ENCODE measurements at regions not wholly inside any gene's neighbourhood (a gene's known extent, or its start where the extent isn't known, plus 50 kb on each side); places are given as distances from the start of the nearest gene placed in this dataset.
"Not testable (repeated sequence)": the region's sequence is repeated elsewhere in the genome, so short reads cannot be mapped to it uniquely, and the experiment has no call there.

DNA sequence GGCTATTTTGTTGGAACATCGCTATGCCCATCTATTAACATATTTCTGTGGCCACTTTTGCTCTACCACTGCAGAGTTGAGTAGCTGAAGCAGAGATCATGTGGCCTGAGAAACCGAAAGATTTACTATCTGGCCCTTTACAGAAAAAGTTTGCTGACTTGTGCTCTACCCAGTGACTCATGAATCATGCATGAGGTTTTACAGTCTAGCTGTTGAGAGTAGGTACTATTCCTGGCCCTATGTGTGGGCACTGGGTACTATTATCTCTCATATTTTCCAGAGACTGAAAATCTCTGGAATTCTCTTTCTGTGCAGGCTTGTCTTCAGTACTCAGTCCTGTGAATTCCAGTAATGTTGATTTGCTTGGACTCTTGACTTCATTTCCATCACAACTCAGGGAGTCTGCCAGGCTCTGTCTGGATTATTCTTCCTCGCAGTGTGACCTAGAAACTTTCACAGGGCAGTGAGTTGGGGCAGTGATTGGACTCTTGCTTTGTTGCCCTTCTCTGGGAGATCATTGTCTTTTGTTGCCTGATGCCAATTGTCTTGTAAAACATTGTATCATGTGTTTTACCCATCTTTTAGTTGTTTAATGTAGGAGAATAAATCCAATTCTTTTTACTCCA, 121.3 kb upstream of the PRSS12 start:
- H3K9me2 ChIP-seq; POLR2A ChIA-PET; H3K36me3 ChIP-seq (replicated peaks in 1 of 2; ENCODE audit: control insufficient read depth in 1 of 2, insufficient read depth in 2 of 2, low read length in 1 of 2); H3K27ac ChIP-seq (ENCODE audit: low read depth in 2 of 2, low read length in 1 of 2); H3K9me3 ChIP-seq; H3K9ac ChIP-seq; CTCF ChIA-PET; H3K27me3 ChIP-seq (ENCODE audit: insufficient read depth); H3K4me2 ChIP-seq; H3K4me3 ChIP-seq (ENCODE audit: low read depth in 2 of 2, low read length in 1 of 2); H3K79me2 ChIP-seq (ENCODE audit: insufficient read depth); H4K20me1 ChIP-seq (ENCODE audit: insufficient read depth); H3F3A ChIP-seq (replicated peaks; ENCODE audit: insufficient read depth); DNase-seq; H3K4me1 ChIP-seq (ENCODE audit: control insufficient read depth in 1 of 2, insufficient read depth in 2 of 2, low read depth in 1 of 2, low read length in 1 of 2); H2AFZ ChIP-seq (ENCODE audit: low read depth): not testable (repeated sequence)
- TF ChIP-seq, protein P1, sequence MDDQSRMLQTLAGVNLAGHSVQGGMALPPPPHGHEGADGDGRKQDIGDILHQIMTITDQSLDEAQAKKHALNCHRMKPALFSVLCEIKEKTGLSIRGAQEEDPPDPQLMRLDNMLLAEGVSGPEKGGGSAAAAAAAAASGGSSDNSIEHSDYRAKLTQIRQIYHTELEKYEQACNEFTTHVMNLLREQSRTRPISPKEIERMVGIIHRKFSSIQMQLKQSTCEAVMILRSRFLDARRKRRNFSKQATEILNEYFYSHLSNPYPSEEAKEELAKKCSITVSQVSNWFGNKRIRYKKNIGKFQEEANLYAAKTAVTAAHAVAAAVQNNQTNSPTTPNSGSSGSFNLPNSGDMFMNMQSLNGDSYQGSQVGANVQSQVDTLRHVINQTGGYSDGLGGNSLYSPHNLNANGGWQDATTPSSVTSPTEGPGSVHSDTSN (IDR thresholded peaks at IDR 0.05) = peak; percentile 13; the same call in 1 of the 2 replicates
- WGBS (ENCODE audit: low lambda C conversion rate) = 74% methylated on average over 3 of the region's 3 CpGs

DNA sequence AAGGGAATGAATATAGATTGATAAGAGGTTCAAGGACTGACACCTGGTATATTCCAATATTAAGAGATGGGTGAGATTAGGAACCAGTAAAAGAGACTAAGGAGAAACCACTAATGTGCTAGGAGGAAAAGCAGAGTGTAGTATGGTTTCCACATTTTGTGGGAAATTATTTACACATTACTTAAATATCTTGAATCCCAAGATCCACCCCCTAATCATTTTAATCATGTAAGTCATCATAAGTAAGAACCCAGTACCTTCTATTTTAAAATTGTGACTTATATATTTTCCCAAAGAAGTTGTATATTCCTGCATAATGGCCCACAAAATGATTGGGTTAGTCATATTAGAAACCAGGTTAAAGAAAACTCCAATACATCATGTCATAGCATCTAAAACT, 122.0 kb upstream of the PRSS12 start:
- H3K4me1 ChIP-seq (ENCODE audit: control insufficient read depth in 1 of 2, insufficient read depth in 2 of 2, low read depth in 1 of 2, low read length in 1 of 2); H2AFZ ChIP-seq (ENCODE audit: low read depth); H3K4me2 ChIP-seq; DNase-seq; H3K36me3 ChIP-seq (replicated peaks in 1 of 2; ENCODE audit: control insufficient read depth in 1 of 2, insufficient read depth in 2 of 2, low read length in 1 of 2); H3F3A ChIP-seq (replicated peaks; ENCODE audit: insufficient read depth); H3K9me2 ChIP-seq; H3K9ac ChIP-seq; H3K27ac ChIP-seq (ENCODE audit: low read depth in 2 of 2, low read length in 1 of 2); POLR2A ChIA-PET; CTCF ChIA-PET; H3K79me2 ChIP-seq (ENCODE audit: insufficient read depth); H3K4me3 ChIP-seq (ENCODE audit: low read depth in 2 of 2, low read length in 1 of 2); H3K9me3 ChIP-seq; H4K20me1 ChIP-seq (ENCODE audit: insufficient read depth); H3K27me3 ChIP-seq (ENCODE audit: insufficient read depth): not testable (repeated sequence)

DNA sequence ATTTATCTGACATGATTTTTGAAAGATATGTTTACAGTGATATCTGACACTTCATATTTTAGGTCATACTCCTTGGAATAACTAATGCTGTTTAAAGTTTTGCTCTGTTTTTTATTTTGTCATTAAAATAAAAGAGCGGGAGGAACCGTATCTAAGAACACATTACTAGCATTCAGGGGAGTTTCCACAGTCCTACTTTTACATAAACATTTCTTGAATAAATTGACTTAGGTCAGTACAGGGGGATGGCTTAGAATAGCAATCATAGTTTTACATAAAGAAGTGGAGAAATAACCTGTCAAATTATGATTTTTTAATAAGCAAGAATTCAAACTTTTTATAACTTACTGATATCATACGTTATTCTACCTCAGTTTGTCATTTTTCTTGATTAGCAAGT, 123.1 kb upstream of the PRSS12 start:
- H3K9me3 ChIP-seq; H3K27ac ChIP-seq (ENCODE audit: low read depth in 2 of 2, low read length in 1 of 2); POLR2A ChIA-PET; H3K36me3 ChIP-seq (replicated peaks in 1 of 2; ENCODE audit: control insufficient read depth in 1 of 2, insufficient read depth in 2 of 2, low read length in 1 of 2); H3F3A ChIP-seq (replicated peaks; ENCODE audit: insufficient read depth); CTCF ChIA-PET; H3K9ac ChIP-seq; DNase-seq; H2AFZ ChIP-seq (ENCODE audit: low read depth); H3K4me3 ChIP-seq (ENCODE audit: low read depth in 2 of 2, low read length in 1 of 2); H4K20me1 ChIP-seq (ENCODE audit: insufficient read depth); H3K4me2 ChIP-seq; H3K27me3 ChIP-seq (ENCODE audit: insufficient read depth); H3K79me2 ChIP-seq (ENCODE audit: insufficient read depth); H3K4me1 ChIP-seq (ENCODE audit: control insufficient read depth in 1 of 2, insufficient read depth in 2 of 2, low read depth in 1 of 2, low read length in 1 of 2); H3K9me2 ChIP-seq: not testable (repeated sequence)
- WGBS (ENCODE audit: low lambda C conversion rate) = 84% methylated on average over 3 of the region's 3 CpGs

DNA sequence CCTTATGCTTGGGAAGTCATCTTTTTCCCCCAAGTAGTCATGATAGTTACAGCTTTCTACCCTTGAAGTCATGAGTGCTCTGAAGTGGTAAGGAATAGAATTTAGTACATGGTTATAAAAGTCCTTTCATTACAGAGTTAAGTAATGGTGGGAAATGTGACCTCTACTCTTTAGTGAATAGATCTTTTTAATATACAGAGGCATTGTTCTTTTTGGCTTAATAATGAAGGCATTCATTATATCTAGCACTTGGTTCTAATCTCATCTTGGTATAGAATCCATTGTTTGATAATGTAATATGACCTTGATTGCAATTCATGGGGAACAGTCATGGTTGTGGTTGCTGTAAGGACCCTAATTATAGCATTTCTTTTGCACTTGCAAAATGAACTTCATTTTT, 125.0 kb upstream of the PRSS12 start:
- POLR2A ChIA-PET; H3K9me2 ChIP-seq; H3K9me3 ChIP-seq; H3K27ac ChIP-seq (ENCODE audit: low read depth in 2 of 2, low read length in 1 of 2); CTCF ChIA-PET; H3K79me2 ChIP-seq (ENCODE audit: insufficient read depth); H2AFZ ChIP-seq (ENCODE audit: low read depth); H3K4me2 ChIP-seq; H3K36me3 ChIP-seq (replicated peaks in 1 of 2; ENCODE audit: control insufficient read depth in 1 of 2, insufficient read depth in 2 of 2, low read length in 1 of 2); H3K4me3 ChIP-seq (ENCODE audit: low read depth in 2 of 2, low read length in 1 of 2); H3K27me3 ChIP-seq (ENCODE audit: insufficient read depth); H3F3A ChIP-seq (replicated peaks; ENCODE audit: insufficient read depth); H4K20me1 ChIP-seq (ENCODE audit: insufficient read depth); H3K9ac ChIP-seq; H3K4me1 ChIP-seq (ENCODE audit: control insufficient read depth in 1 of 2, insufficient read depth in 2 of 2, low read depth in 1 of 2, low read length in 1 of 2); DNase-seq: not testable (repeated sequence)

DNA sequence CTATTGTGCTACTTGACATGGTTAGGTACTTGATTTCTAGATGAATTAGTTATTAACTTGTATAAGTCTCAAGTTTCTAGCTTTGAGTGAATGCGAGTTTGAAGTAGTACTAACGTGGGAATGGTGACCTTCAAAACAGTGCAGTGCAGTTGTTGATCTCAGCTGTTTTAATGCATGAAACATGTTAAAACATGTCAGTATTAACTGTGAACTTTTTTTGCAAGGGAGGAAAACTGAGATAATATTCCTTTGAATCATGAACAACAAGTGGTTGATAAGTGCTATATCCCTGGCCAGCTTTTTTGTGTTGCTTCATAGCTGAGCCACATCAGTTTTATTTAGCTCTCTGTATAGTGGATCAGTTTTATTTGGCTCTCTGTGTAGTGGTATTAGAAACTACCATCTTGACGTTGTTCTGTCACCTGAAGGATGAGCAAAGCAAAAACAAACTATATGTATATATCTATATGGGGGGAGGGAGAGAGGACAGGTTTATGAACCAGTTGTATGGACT, 133.1 kb upstream of the PRSS12 start:
- H3K79me2 ChIP-seq (ENCODE audit: insufficient read depth); DNase-seq; H3K27me3 ChIP-seq (ENCODE audit: insufficient read depth); H3K4me2 ChIP-seq; H3F3A ChIP-seq (replicated peaks; ENCODE audit: insufficient read depth); POLR2A ChIA-PET; H3K9me2 ChIP-seq; H3K27ac ChIP-seq (ENCODE audit: low read depth in 2 of 2, low read length in 1 of 2); H4K20me1 ChIP-seq (ENCODE audit: insufficient read depth); CTCF ChIA-PET; H3K9ac ChIP-seq; H3K4me1 ChIP-seq (ENCODE audit: control insufficient read depth in 1 of 2, insufficient read depth in 2 of 2, low read depth in 1 of 2, low read length in 1 of 2); H3K36me3 ChIP-seq (replicated peaks in 1 of 2; ENCODE audit: control insufficient read depth in 1 of 2, insufficient read depth in 2 of 2, low read length in 1 of 2); H3K9me3 ChIP-seq; H3K4me3 ChIP-seq (ENCODE audit: low read depth in 2 of 2, low read length in 1 of 2): not testable (repeated sequence)
- 61% methylated on average over 3 of the region's 3 CpGs for WGBS (ENCODE audit: low lambda C conversion rate)
- peak overlapping the region; percentile 12 for H2AFZ ChIP-seq (ENCODE audit: low read depth)

DNA sequence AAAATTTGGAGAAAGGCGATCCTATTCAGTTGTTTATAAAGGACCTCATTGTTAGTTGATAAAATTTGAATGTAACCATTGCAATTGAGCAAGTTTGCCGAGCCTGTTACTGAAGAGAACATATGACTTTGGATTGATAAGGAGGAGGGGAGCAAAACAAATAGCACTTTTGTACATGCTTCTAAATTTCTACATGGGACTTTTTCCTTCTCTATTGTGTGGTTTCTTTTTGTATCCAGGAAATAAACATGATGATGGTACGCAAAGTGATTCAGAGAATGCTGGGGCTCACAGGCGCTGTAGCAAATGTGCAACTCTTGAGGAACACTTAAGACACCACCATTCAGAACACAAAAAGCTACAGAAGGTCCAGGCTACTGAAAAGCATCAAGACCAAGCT, 140.2 kb upstream of the PRSS12 start:
- DNase-seq; H2AFZ ChIP-seq (ENCODE audit: low read depth); H3K9ac ChIP-seq; H4K20me1 ChIP-seq (ENCODE audit: insufficient read depth); H3K36me3 ChIP-seq (replicated peaks in 1 of 2; ENCODE audit: control insufficient read depth in 1 of 2, insufficient read depth in 2 of 2, low read length in 1 of 2); H3F3A ChIP-seq (replicated peaks; ENCODE audit: insufficient read depth); H3K4me2 ChIP-seq; H3K9me2 ChIP-seq; POLR2A ChIA-PET; H3K27me3 ChIP-seq (ENCODE audit: insufficient read depth); H3K9me3 ChIP-seq; H3K4me3 ChIP-seq (ENCODE audit: low read depth in 2 of 2, low read length in 1 of 2); CTCF ChIA-PET; H3K4me1 ChIP-seq (ENCODE audit: control insufficient read depth in 1 of 2, insufficient read depth in 2 of 2, low read depth in 1 of 2, low read length in 1 of 2); H3K79me2 ChIP-seq (ENCODE audit: insufficient read depth); H3K27ac ChIP-seq (ENCODE audit: low read depth in 2 of 2, low read length in 1 of 2): not testable (repeated sequence)
- 79% methylated on average over 4 of the region's 4 CpGs for WGBS (ENCODE audit: low lambda C conversion rate)

Measured in SK-N-SH (cell line).